Fibroblast of mammary gland (primary cell): ENCODE measurements at regions not wholly inside any gene's neighbourhood (a gene's known extent, or its start where the extent isn't known, plus 50 kb on each side); places are given as distances from the start of the nearest gene placed in this dataset.

Source experiments
- DNase-seq: peaks from one replicate; pipeline ENCODE4 v3.0.0-alpha.2; 2010; ENCODE audit warnings: low read depth
- H3K4me3 ChIP-seq: 2 replicates; pipeline ENCODE4 v1.5.1; 2011; ENCODE audit warnings: low read depth, mild to moderate bottlenecking, low read length, moderate library complexity; ENCODE audit not compliant: control insufficient read depth
- CTCF ChIP-seq: conservative IDR thresholded peaks from 2 replicates; pipeline ENCODE4 v1.5.1; 2011; ENCODE audit warnings: low read depth, low read length, inconsistent platforms; ENCODE audit not compliant: control insufficient read depth, insufficient read depth

- DNase-seq: no peak
- no peak overlapping the region for H3K4me3 ChIP-seq
- no peak for TF ChIP-seq CTCF
These were observed 63.5 kb upstream of the PHACTR2 start for GRCh38 chr6:143614235-143614634.

- no peak for DNase-seq
- no peak overlapping the region for H3K4me3 ChIP-seq
- TF ChIP-seq CTCF: no peak
These were observed 64.0 kb upstream of the PHACTR2 start for GRCh38 chr6:143613749-143614148.

- TF ChIP-seq CTCF: no peak
- H3K4me3 ChIP-seq: no peak overlapping the region
- no peak for DNase-seq
These were observed 65.6 kb upstream of the PHACTR2 start for GRCh38 chr6:143612186-143612585.

GRCh38 chr6:143611580-143611979, 66.2 kb upstream of the PHACTR2 start:
- no peak for DNase-seq
- no peak for TF ChIP-seq CTCF
- H3K4me3 ChIP-seq: no peak overlapping the region

GRCh38 chr6:143609972-143610371, 67.8 kb upstream of the PHACTR2 start:
- TF ChIP-seq CTCF: no peak
- DNase-seq: no peak
- no peak overlapping the region for H3K4me3 ChIP-seq

GRCh38 chr6:143609501-143609900, 68.3 kb upstream of the PHACTR2 start:
- no peak for TF ChIP-seq CTCF
- no peak for DNase-seq
- no peak overlapping the region for H3K4me3 ChIP-seq

GRCh38 chr6:143608906-143609305, 68.9 kb upstream of the PHACTR2 start:
- H3K4me3 ChIP-seq: no peak overlapping the region
- DNase-seq: no peak
- no peak for TF ChIP-seq CTCF
